Fibroblast of the conjunctiva (primary cell): ENCODE measurements at regions not wholly inside any gene's neighbourhood (a gene's known extent, or its start where the extent isn't known, plus 50 kb on each side); places are given as distances from the start of the nearest gene placed in this dataset.

ENCODE experiments used
- DNase-seq: peaks from one replicate; pipeline ENCODE4 v3.0.0-alpha.2; 2010; ENCODE audit warnings: low read depth

DNA sequence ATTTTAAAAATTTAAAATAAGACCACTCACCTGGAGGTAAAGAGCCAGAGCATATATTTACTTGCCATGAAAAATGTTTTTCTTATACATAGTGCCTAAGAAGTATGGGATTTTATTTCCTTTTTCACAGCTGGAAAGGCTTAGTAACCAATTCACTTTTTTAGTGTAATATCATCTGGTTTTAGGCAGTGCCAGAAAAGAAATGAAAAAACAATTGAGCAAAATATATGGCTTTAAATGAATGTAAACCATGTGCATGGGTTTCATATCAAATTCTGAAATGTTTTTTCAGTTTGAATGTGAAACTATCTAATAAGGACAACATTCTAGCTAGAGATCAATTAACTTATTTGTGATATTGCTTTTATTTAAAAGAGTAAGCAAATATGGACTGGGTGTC, 672.4 kb upstream of the ADAMTS5 start:
- no peak for DNase-seq

DNA sequence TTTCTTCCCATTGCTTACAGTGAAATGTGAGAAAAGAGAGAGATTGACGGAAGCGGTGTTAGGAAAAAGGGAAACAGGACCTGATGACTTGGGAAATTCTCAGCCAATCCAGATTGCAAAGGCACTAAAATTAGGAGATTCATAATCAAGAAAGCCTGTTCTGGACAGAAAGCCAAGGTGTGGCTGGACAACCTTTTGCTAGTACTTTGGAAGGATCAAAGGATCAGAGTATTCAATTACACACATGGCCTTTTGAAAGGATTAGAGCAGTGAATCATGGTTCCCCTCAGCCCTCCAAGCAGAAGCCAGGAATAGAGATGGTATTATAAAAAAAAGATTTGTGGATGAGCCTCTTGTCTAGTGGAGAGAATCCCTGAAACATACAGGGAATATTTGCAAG, 669.8 kb upstream of the ADAMTS5 start:
- DNase-seq: no peak

DNA sequence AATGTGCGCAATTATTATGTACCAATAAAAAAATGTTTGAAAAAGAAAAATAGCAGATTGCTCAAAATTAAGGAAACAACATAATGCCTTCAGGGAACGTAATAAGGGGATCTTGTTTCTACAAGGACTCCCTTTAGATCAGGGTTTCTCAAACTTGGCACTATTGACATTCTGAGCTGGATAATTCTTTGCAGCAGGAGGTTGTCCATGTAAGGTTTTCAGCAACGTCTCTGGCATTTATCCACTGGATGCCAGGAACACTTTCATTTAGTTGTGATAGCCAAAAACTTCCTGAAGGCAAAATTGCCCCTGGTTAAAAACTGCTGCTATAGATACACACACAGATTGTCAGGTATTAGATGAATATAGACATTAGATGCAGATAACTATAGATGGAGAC, 666.7 kb upstream of the ADAMTS5 start:
- no peak for DNase-seq

DNA sequence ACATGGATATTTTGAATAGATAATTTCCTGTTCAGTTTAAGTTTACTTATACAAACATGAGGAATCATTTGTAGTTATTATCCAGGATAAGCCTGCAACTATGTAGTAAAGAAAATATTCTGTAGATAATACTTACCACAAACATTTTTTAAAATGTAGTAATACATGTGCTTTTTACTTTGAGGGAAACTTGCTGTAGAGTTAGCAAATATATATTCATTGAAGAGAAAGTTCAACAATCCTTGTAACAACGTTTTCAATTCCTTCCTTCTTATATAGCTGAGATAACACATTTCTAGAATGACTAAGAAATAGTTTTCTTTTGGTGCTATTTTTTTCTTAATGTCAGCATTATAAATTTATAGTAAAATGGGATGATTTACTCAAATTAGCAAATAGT, 664.6 kb upstream of the ADAMTS5 start:
- no peak for DNase-seq

DNA sequence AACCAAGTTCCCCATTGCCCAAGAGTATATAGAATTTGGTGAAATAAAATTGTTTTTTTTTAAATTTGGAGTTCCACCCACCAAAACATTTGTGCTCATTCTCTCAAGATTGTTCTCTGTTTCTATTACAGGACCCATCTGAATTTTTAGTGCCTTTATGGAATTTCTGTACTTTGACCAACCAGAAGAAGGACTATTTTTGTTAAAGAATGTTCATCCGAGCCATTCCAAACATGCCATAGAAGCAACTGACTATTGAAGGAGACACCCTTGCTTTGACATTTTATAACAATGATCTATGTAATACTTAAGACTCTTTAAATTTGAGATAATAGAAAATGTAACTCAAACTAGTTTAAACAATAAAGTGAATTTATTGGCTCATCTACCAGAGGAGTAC, 655.7 kb upstream of the ADAMTS5 start:
- no peak for DNase-seq

DNA sequence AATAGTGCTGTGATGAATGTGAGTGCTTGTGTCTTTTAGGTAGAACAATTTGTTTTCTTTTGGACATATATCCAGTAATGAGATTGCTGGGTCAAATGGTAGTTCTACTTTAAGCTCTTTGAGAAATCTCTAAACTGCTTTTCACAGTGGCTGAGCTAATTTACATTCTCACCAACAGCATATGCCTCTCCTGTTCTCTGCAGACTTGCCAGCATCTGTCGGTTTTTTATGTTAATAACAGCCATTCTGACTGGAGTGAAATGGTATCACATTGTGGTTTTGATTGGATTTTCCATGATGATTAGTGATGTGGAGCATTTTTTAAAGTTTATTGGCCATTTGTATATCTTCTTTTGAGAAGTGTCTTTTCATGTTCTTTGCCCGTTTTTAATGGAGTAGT, 647.3 kb upstream of the ADAMTS5 start:
- DNase-seq: no peak

DNA sequence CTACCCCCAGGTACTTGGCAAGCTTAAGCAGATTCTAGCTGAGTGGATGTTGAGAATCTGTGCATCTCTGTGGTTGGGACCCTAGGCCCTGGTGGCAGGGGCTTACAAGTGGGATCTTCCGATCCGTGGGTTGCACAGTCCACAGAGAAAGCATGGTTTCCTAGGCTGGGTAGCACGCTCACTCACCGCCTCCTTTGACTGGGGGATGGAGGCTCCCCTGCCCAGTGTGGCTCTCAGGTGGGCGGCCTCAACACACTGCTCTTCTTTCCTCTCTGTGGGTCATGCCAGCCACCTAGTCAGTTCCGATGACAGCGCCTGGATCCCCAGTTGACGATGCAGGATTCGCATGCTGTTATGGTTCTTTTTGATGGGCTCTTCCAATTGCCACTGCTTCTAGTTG, 639.5 kb upstream of the ADAMTS5 start:
- no peak for DNase-seq

DNA sequence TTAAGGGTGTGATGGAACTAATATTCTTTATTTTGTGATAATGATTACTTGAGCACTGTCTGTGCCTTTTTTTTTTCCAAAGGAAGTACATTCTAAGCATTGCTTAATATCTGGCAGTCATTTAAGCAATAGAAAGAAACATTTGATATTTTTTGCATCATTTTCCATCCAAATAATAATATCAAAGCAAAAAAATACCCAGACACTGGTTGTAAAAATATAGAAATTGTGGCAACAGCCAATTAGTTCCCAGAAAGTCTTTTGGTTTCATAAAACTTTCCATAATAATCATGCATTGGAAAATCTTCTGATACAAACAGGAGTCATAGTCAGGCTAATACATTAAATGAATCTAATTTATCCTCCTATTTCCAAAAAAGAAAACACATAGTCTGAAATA, 629.3 kb upstream of the ADAMTS5 start:
- DNase-seq: no peak

DNA sequence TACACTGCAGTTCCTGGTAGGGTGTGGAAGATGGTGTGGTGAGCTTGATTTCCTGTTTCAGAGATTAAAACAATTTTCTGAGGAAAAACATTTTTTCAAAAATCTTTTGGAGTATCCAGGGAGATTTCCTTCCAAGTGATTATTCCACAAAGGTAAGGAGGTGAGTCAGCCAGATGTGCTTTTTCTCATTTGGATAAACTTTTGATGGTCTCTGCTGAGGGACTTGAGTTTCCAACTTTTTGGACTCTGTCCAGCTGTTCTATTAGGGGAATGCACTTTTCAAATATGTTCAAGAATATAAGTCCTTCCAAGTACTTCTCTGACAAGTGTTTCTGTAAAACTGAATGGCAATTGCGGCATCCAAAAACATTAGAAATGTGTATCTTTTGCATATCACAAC, 628.8 kb upstream of the ADAMTS5 start:
- DNase-seq: no peak

DNA sequence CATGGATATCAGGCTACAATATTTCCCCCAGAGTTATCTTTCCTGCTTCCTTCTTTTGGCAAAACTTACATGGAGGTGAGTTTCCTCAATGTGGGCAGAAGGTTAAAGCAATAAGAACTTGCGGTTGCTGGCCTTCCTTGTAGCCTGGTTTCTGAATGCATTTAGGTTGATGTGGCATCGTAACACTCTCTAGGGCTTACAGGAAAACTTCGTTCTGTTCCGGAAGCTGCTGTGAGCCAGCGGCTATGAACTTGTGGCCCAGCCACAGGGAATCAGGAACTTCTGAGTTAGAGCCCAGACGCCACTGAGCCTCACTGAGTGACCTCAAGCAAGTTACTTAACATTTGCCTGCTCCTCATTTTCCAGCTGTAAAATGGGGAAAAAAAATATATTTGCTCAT, 623.4 kb upstream of the ADAMTS5 start:
- DNase-seq: peak; percentile 21

DNA sequence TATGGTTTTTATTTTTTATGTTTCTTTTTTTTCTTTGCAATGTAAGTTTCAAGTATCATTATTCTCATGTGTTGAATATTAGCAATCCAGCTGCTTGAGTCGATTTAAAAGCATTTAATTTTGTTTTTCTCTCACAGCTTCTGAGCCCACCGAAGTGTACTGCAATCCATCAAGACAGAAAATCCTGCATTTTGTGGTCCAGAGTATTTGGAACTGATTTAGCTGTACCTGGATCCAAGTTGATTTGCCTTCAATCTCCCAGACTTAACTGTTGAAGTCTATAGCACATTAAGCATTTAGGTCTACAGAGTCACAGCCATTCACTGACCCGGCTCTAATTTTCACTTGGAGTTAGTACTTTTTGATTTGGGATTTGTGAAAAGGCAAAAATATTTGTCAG, 622.9 kb upstream of the ADAMTS5 start:
- no peak for DNase-seq

DNA sequence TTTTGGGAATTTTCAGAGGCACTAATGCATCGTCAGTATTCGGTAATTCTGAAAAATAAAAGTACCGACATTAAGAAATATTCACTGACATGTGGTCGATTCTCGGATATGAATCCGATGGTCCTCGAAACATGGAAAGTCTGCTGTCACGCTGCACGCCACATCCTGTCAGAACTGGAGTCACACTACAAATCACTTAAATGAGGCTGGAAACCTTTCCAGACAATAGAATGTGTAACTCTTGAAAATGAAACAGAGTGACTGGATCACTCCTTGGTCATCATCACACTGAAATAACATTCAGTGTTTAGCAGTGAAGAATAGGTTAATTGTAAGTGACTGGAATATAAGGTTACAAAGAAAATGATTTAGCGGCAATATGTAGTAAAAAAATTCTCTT, 620.1 kb upstream of the ADAMTS5 start:
- no peak for DNase-seq

DNA sequence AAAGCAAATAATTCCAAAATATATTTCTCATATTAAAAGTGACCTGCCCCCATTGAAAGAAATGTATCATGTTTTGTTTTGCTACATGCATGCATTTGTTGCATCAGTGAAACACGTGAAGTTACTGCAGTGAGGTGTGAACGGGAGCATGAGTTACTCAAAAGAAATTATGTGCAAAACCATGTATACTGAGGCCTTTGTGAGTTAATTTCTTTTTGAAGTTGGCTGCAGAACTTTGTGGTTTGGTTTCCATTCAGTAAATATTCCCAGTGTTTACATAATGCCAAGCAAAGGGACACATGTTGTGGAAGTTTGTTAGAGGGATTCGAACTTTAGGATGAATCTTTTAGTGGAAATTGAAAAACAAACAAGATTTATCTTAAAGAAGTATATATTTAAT, 619.4 kb upstream of the ADAMTS5 start:
- DNase-seq: no peak

DNA sequence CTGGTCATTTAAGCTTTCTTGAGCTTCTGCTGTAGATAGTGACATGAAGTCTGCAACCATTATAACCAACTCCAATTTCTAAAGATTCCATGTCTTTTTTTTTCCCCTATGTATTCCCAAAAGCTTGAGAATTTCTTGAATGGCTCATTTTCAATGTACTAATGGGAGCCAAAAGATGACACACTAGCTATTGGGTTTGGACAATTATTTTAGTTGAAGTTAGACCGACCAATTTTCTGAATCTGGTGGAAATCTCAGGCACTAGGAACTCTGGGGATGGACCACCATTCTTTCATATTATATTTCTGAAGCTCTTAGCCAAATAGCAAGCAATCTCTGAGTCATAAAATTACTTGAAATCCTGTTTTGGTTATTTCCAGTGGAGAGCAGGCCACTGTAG, 617.4 kb upstream of the ADAMTS5 start:
- DNase-seq: no peak

DNA sequence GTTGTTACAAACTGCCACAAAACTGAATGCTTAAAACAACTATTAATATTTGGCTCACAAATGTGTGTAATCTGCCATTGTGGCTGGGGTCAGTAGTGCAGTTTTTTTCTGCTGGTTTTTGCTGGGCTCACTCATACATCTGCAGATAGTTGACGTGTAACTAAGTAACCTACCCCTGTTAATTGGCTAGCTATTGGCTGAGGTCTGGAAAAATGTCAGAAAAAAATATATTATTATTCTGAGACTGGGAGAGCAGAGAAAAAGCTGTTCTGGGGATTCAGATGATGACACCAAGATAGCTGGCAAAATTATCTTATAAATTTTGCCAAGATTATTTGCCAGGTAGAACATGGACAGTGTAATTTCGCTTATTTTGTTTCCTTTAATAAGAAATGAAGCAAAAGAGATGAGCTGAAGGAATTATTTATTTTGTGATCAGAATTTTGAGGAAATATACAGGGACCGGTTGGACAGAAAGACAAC, 616.1 kb upstream of the ADAMTS5 start:
- no peak for DNase-seq

DNA sequence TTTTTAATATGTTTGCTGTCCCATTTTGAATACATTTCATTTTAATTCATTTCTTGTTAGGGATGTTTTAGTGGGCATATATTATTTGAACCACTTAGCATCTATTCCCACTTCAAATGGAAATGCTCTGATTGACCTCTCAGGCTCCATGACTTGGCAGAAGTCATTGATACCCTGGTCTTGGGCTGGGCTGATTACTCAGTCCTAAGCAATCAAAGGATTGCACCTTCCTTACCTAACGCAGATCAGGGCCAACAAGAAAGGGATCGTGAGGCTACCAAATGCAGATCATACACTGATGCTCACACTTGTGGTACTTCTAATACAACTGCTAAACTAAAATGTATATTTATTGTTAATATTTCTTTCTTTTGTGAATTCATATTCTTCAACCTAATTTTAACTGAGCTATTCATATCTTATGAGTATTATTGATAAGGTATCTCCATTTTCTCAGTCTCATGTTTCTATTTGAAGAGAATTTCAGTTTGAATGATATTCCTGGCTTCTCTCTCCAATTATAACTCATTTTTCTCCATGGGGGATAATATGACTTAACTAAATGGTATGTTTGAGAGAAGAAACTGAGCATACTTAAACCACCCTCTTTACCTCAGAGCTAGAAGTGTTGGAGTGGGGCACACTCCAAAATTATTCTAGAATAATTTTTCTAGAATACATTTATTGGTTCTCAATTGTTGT, 615.5 kb upstream of the ADAMTS5 start:
- no peak for DNase-seq

DNA sequence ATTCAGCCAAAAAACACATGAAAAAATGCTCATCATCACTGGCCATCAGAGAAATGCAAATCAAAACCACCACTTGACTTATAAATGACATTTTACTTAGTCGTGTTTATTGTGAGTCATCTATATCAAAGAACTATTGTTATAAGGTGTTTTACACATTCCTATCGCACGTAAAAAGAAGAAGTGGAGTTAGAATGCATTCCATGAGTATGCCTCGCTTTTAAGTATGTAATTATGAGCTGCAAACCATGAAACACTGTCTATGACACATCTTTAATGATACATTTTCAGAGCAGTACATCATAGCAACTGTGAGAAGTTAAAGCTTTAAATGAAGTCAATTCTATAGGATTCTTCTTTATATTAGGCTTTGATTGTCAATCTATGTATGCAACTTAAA, 614.3 kb upstream of the ADAMTS5 start:
- DNase-seq: no peak

DNA sequence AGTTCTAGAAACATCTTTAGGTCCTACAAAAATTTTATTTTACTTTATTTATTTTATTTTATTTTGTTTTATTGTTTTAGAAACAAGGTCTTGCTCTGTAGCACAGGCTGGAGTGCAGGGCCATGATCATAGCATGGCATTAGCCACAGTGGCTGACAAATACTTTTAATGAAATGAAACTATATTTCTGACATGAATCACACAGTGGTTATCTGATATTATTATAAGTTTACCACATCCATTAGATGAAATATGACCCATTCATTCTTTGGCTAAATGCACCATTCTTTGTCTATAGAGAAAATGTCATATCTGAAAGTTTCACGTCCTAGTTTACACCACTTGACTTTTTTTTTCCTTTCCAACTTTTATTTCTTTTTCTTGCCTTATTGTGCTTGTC, 613.4 kb upstream of the ADAMTS5 start:
- DNase-seq: no peak

DNA sequence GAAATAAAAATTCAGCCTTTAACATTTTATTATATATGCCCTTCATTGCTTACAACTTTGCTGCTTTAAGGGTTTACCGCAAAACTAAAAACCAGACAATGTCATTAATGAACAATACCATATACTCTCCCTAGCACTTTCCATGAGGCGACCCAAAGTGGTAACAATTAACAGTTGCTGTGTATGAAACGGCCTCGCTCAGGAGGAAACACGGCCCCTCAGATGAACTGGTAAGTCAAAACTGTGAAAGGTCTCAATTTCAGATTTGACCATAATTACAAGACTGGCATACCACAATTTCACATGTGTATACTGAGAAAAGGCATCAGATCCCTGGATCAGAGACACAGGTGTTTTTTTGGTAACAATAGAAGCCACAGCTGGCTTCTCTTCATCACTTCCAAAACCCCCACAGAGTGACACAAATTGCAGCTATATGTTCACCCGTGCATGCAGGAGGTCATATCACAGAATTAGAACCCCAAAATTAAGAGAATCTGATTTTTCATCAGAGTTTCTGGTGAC, 611.9 kb upstream of the ADAMTS5 start:
- DNase-seq: no peak

DNA sequence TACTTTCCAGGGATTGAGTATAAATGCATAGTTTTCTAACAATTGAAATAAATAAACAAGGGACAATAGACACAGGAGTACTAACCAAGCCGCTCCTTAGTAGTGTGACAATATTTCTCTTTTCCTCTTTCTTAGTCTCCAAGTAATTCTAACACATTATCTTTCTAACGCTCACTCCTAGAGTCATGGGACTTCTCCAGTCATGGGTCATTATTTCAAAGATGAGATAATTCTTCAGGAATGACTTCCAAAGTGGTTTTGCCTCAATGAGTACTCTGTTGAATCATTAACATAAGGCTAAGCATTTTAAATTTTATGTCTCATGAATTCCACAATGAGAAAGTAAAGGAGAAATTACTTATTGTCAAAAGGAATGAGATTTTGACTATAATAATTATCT, 605.8 kb upstream of the ADAMTS5 start:
- DNase-seq: peak; percentile 16

DNA sequence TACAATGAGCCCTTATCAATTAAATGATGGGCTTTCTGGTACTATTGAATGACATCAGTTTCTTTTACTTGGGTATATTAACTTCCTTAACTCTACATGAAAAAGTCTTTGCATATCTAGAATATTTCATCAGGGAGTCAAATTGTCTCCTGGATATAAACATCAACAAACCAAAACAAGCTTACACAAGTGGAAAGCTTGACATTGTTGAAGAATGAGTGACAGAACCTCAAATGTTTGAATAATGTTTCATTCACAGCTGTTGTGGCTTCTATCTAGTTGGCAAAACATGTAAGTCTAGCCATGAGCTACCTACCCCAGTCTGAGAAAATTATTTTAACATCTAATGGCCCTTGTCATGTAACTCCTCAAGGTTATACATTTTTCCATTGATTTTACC, 604.8 kb upstream of the ADAMTS5 start:
- peak; percentile 59 for DNase-seq

DNA sequence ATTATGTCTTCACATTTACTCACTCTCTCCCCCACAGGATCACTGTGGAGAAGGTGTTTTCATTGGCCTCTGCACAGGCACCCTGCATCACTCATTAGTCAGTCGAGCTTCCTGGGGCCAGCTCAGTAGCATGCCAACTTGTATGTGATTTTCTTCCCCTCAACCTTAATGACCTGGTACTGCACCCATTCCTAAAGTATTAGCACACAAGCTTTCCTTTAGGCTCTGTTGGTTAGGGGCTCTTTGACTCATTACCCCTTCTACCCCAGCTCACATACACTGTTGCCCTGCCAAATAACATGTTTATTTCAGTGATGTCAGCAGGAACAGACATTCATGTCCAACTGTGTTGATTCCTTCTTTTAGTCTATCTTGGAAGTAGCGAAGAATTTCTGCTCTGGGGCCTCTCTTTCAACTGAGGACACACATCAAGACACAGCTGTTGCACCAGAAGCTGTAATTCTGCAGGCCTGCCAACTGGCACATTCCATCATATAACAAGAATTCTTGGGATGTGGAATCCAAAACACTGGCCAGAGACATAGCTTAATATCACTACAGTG, 603.5 kb upstream of the ADAMTS5 start:
- DNase-seq: peak; percentile 90

DNA sequence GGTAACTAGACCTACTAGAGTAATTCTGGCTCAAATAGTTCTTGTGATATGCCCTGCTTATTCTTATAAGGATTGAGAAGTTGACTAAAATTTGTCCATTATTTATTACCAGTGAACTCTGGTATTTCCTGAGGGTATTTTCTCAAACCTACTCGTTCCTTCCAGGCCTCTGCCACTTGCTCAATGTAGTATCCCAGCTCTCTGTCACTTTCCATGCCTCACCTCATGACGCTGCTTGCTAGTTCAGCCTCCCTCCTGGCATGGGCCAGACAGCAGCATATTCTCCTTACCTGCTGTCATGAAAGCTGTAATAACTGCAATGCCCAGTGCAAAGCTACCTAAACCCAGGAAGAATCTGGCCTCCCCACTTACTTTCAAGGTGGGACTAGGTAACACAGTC, 602.9 kb upstream of the ADAMTS5 start:
- DNase-seq: no peak

DNA sequence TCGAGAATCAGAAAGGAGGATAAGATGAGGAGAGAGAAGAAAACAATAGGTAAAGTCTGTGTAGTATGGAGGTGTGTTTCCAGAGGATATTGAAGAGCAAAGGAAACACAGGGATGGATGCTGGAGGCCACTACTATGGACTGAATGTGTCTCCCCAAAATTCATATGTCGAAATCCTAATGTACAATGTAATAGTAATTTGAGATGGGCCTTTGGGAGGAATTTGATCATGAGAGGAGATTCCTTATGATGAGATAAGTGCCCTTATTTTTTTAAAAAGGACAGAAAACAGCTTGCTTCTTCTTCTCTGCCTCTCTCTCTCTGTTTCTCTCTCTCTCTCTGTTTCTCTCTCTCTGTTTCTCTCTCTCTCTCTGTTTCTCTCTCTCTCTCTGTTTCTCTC, 602.2 kb upstream of the ADAMTS5 start:
- DNase-seq: no peak
